Vagina (tissue), 2 donors: ENCODE measurements at regions not wholly inside any gene's neighbourhood (a gene's known extent, or its start where the extent isn't known, plus 50 kb on each side); places are given as distances from the start of the nearest gene placed in this dataset.

Experiments
- DNase-seq, 2 donors: peaks; one replicate each; pipeline ENCODE4 v3.0.0-alpha.2; 2017; ENCODE audit errors: extremely low spot score in 2 of 2
- H3K27ac ChIP-seq: fragments of 200-600 bp; sonication (generic); one replicate; pipeline ENCODE4 v1.5.1; 2019
- H3K27me3 ChIP-seq: fragments of 200-600 bp; sonication (generic); one replicate; pipeline ENCODE4 v1.5.1; 2019
- H3K36me3 ChIP-seq, 2 donors: fragments of 200-600 bp; sonication (generic); one replicate each; pipeline ENCODE4 v1.5.1; 2017 to 2019
- H3K4me1 ChIP-seq: fragments of 200-600 bp; sonication (generic); one replicate; pipeline ENCODE4 v1.5.1; 2019
- H3K4me3 ChIP-seq, 2 donors: fragments of 200-600 bp; sonication (generic); 1 replicate in 1 of 2; 2 replicates in 1 of 2; pipeline ENCODE4 v1.5.1; 2016 to 2019
- H3K9me3 ChIP-seq: fragments of 200-600 bp; sonication (generic); one replicate; pipeline ENCODE4 v1.5.1; 2019
- CTCF ChIP-seq, 3 experiments: fragments of 450-650 bp in 2 of 3; fragments of 200-600 bp in 1 of 3; sonication (generic) in 1 of 3; IDR thresholded peaks; one replicate each; pipeline ENCODE4 v1.5.1; 2017 to 2019; ENCODE audit warnings: antibody characterized with exemption in 3 of 3, mild to moderate bottlenecking in 2 of 3, moderate library complexity in 2 of 3
- POLR2A ChIP-seq, 2 donors: fragments of 450-650 bp; IDR thresholded peaks; one replicate each; pipeline ENCODE4 v1.6.1; 2017; ENCODE audit warnings: antibody characterized with exemption in 2 of 2, mild to moderate bottlenecking in 2 of 2, moderate library complexity in 2 of 2
- POLR2AphosphoS5 ChIP-seq, 2 donors: sonication (generic); formaldehyde crosslinking; IDR thresholded peaks; one replicate each; pipeline ENCODE4 v1.9.0; 2017; ENCODE audit warnings: antibody characterized with exemption in 2 of 2, mild to moderate bottlenecking in 2 of 2, low read depth in 1 of 2; ENCODE audit not compliant: insufficient read depth in 1 of 2
- intact Hi-C: fragments of 100-400 bp; cut with DNase I; formaldehyde crosslinking; loops from one replicate; pipeline ENCODE4 v1.15.1; 2023

- TF ChIP-seq POLR2A (IDR thresholded peaks at IDR 0.05): no peak
- TF ChIP-seq POLR2AphosphoS5 (IDR thresholded peaks at IDR 0.05; ENCODE audit: insufficient read depth in 1 of 2, low read depth in 1 of 2): peak in 1 of 2 donors; percentile 49
- DNase-seq: no peak
- Histone ChIP-seq H3K9me3 (no peaks in the 10 kb centered on the region), H3K4me1 (peaks cover 12% of the 10 kb centered on the region), H3K27me3 (no peaks in the 10 kb centered on the region), H3K27ac (no peak overlapping the region), H3K36me3 (no peaks in the 10 kb centered on the region), H3K4me3 (no peak overlapping the region)
- intact Hi-C loops: no loop called here
Measured at GRCh38 chr12:89236748-89237383, 115.4 kb downstream of the DUSP6 start.

GRCh38 chr12:89236237-89236636 lies 116.1 kb downstream of the DUSP6 start:
- no peaks in the 10 kb centered on the region for H3K9me3 ChIP-seq
- H3K27ac ChIP-seq: no peak overlapping the region
- intact Hi-C loops: no loop called here
- no peaks in the 10 kb centered on the region for H3K27me3 ChIP-seq
- DNase-seq: no peak
- H3K4me1 ChIP-seq: peaks cover 12% of the 10 kb centered on the region
- H3K4me3 ChIP-seq: no peak overlapping the region
- TF ChIP-seq POLR2A (IDR thresholded peaks at IDR 0.05) (no peak), POLR2AphosphoS5 (IDR thresholded peaks at IDR 0.05; ENCODE audit: insufficient read depth in 1 of 2, low read depth in 1 of 2) (no peak), CTCF (IDR thresholded peaks at IDR 0.05) (no peak)
- H3K36me3 ChIP-seq: no peaks in the 10 kb centered on the region

- no peak for TF ChIP-seq CTCF (IDR thresholded peaks at IDR 0.05)
- no peak for TF ChIP-seq POLR2AphosphoS5 (IDR thresholded peaks at IDR 0.05; ENCODE audit: insufficient read depth in 1 of 2, low read depth in 1 of 2)
- TF ChIP-seq POLR2A (IDR thresholded peaks at IDR 0.05): no peak
- H3K36me3 ChIP-seq: no peaks in the 10 kb centered on the region
- no peak overlapping the region for H3K27ac ChIP-seq
- intact Hi-C loops: no loop called here
- no peaks in the 10 kb centered on the region for H3K9me3 ChIP-seq
- peaks cover 12% of the 10 kb centered on the region for H3K4me1 ChIP-seq
- H3K4me3 ChIP-seq: no peak overlapping the region
- no peak for DNase-seq
- no peaks in the 10 kb centered on the region for H3K27me3 ChIP-seq
Measured at GRCh38 chr12:89235189-89235993, 116.9 kb downstream of the DUSP6 start.

- Histone ChIP-seq H3K4me1 (peaks cover 12% of the 10 kb centered on the region), H3K27me3 (no peaks in the 10 kb centered on the region), H3K4me3 (no peak overlapping the region), H3K27ac (no peak overlapping the region), H3K9me3 (no peaks in the 10 kb centered on the region), H3K36me3 (no peaks in the 10 kb centered on the region)
- TF ChIP-seq POLR2AphosphoS5 (IDR thresholded peaks at IDR 0.05; ENCODE audit: insufficient read depth in 1 of 2, low read depth in 1 of 2) (no peak), POLR2A (IDR thresholded peaks at IDR 0.05) (no peak), CTCF (IDR thresholded peaks at IDR 0.05) (no peak)
- intact Hi-C loops: no loop called here
- no peak for DNase-seq
Measured at GRCh38 chr12:89234324-89235114, 117.8 kb downstream of the DUSP6 start.

- no peak for TF ChIP-seq POLR2A (IDR thresholded peaks at IDR 0.05)
- no peak for TF ChIP-seq POLR2AphosphoS5 (IDR thresholded peaks at IDR 0.05; ENCODE audit: insufficient read depth in 1 of 2, low read depth in 1 of 2)
- no peak for TF ChIP-seq CTCF (IDR thresholded peaks at IDR 0.05)
- Histone ChIP-seq H3K9me3 (no peaks in the 10 kb centered on the region), H3K36me3 (no peaks in the 10 kb centered on the region), H3K27me3 (no peaks in the 10 kb centered on the region), H3K4me1 (peaks cover 16% of the 10 kb centered on the region), H3K27ac (no peak overlapping the region), H3K4me3 (no peak overlapping the region)
- DNase-seq: no peak
- intact Hi-C loops: no loop called here
Measured at GRCh38 chr12:89231686-89232085, 120.6 kb downstream of the DUSP6 start.
